ENCODE measurements at regions not wholly inside any gene's neighbourhood (a gene's known extent, or its start where the extent isn't known, plus 50 kb on each side); places are given as distances from the start of the nearest gene placed in this dataset.

DNA sequence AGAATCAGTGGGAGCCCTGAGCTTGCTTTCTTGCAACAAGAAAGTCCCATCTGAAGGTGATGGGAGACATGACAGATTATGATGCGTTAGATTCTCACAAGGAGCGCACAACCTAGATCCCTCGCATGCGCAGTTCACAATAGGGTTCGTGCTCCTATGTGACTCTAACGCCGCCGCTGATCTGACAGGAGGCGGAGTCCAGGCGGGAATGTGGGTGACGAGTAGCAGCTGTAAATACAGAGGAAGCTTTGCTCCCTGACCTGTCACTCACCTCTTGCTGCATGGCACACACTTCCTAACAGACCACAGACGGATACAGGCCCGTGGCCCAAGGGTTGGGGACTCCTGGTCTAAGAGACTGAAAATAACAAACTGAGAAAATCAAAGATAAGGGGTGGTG is 1163.4 kb upstream of the AUTS2 start:
- TF ChIP-seq, protein P1, sequence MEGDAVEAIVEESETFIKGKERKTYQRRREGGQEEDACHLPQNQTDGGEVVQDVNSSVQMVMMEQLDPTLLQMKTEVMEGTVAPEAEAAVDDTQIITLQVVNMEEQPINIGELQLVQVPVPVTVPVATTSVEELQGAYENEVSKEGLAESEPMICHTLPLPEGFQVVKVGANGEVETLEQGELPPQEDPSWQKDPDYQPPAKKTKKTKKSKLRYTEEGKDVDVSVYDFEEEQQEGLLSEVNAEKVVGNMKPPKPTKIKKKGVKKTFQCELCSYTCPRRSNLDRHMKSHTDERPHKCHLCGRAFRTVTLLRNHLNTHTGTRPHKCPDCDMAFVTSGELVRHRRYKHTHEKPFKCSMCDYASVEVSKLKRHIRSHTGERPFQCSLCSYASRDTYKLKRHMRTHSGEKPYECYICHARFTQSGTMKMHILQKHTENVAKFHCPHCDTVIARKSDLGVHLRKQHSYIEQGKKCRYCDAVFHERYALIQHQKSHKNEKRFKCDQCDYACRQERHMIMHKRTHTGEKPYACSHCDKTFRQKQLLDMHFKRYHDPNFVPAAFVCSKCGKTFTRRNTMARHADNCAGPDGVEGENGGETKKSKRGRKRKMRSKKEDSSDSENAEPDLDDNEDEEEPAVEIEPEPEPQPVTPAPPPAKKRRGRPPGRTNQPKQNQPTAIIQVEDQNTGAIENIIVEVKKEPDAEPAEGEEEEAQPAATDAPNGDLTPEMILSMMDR (conservative IDR thresholded peaks at IDR 0.05; ENCODE audit: low read depth, low read length), result no peak
- TF ChIP-seq EZH2 (IDR thresholded peaks at IDR 0.05; ENCODE audit: borderline replicate concordance, low read depth, low read length, poor library complexity, severe bottlenecking), result no peak

Data from A673 (cell line).